ENCODE measurements at regions not wholly inside any gene's neighbourhood (a gene's known extent, or its start where the extent isn't known, plus 50 kb on each side); places are given as distances from the start of the nearest gene placed in this dataset.

DNA sequence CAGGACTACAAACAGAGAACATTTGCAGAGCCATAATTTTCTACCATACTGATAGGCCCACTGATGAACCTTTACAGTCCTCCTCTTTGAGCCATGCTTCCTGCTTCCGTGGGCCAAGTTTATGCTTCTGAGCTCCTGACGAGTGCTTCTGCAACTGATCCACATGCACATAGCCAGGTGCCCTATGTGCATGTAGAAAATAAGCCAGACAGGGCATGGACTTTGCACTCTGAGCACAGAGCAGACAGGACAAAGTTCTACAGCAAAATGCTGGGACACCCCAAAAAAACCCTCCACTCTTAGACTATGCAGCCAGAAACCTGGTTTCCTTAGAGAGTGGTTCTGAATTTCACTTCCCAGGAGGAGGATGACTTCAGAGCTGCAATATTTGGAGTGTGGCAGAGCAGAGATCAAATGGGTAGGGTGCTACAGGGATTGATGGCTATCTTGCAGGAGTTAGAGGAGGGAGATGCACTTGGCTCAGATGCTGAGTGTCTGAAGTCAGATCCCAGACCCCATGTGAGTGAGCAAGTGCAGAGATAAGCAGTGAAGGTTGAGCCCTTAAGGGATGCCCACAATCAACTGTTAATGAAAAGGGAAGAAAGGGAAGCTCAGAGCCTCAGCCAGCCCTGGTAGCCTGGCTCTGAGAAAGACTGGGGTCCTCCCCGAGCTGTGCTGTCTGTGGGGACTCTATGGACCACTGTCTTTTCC is 230.9 kb downstream of the DUSP10 start:
- H3K4me1 Mint-ChIP-seq = peaks cover 12% of the 10 kb centered on the region
- H4K20me1 ChIP-seq (ENCODE audit: control insufficient read depth, insufficient read depth, low read length, poor library complexity, severe bottlenecking) = no peaks in the 10 kb centered on the region
- no peaks in the 10 kb centered on the region for H3K79me2 ChIP-seq (ENCODE audit: control insufficient read depth, insufficient read depth, low read length)
- peaks cover 9% of the 10 kb centered on the region for H3K9me3 Mint-ChIP-seq (ENCODE audit: insufficient read depth)
- no peak overlapping the region for H3K4me2 ChIP-seq (replicated peaks; ENCODE audit: low read depth, low read length, poor library complexity, severe bottlenecking)
- no peaks in the 10 kb centered on the region for H3K27me3 ChIP-seq (replicated peaks in 1 of 4; ENCODE audit: control extremely low read depth in 1 of 4, control insufficient read depth in 3 of 4, insufficient read depth in 4 of 4, low read length in 3 of 4)
- H3K4me3 Mint-ChIP-seq = no peak overlapping the region
- no peaks in the 10 kb centered on the region for H3K27me3 Mint-ChIP-seq
- no peaks in the 10 kb centered on the region for H3K36me3 ChIP-seq (replicated peaks in 1 of 2; ENCODE audit: control extremely low read depth in 1 of 2, control insufficient read depth in 1 of 2, extremely low read depth in 1 of 2, insufficient read depth in 2 of 2, low read length in 1 of 2)
- H2AFZ ChIP-seq (ENCODE audit: insufficient read depth, low read depth, low read length, poor library complexity, severe bottlenecking) = no peak overlapping the region
- H3K4me1 ChIP-seq (ENCODE audit: control insufficient read depth in 2 of 2, insufficient read depth in 2 of 2, low read length in 2 of 2) = peaks cover 0 to 6% of the 10 kb centered on the region in 2 donors
- TF ChIP-seq EZH2 (IDR thresholded peaks at IDR 0.05; ENCODE audit: borderline replicate concordance, insufficient read depth, low read depth, low read length, poor library complexity, severe bottlenecking) = no peak
- TF ChIP-seq, protein P1, sequence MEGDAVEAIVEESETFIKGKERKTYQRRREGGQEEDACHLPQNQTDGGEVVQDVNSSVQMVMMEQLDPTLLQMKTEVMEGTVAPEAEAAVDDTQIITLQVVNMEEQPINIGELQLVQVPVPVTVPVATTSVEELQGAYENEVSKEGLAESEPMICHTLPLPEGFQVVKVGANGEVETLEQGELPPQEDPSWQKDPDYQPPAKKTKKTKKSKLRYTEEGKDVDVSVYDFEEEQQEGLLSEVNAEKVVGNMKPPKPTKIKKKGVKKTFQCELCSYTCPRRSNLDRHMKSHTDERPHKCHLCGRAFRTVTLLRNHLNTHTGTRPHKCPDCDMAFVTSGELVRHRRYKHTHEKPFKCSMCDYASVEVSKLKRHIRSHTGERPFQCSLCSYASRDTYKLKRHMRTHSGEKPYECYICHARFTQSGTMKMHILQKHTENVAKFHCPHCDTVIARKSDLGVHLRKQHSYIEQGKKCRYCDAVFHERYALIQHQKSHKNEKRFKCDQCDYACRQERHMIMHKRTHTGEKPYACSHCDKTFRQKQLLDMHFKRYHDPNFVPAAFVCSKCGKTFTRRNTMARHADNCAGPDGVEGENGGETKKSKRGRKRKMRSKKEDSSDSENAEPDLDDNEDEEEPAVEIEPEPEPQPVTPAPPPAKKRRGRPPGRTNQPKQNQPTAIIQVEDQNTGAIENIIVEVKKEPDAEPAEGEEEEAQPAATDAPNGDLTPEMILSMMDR (IDR thresholded peaks at IDR 0.05) = no peak
- no peak overlapping the region for H3K27ac Mint-ChIP-seq
- no peak for DNase-seq
- no peak for ATAC-seq (ENCODE audit: low read depth)
- peaks cover 0 to 7% (median 0%) of the 10 kb centered on the region in 3 donors for H3K9me3 ChIP-seq (ENCODE audit: control extremely low read depth in 1 of 3, control insufficient read depth in 2 of 3, insufficient read depth in 1 of 3, low read length in 2 of 3)
- no peak overlapping the region for H3K4me3 ChIP-seq (ENCODE audit: control extremely low read depth in 1 of 5, extremely low read depth in 1 of 5, insufficient read depth in 1 of 5, low read depth in 2 of 5, low read length in 4 of 5)
- H3K9ac ChIP-seq (ENCODE audit: low read length) = no peak overlapping the region
- H3K27ac ChIP-seq (ENCODE audit: low read length in 2 of 2) = no peak overlapping the region
- intact Hi-C loops (cut with micrococcal nuclease) = no loop called here
- POLR2A ChIA-PET = no interaction called here
- CTCF ChIA-PET = interaction anchor here (0.5 to 0.8 kb wide), 2 partner anchors 13 to 660 kb away, joined by 3 read pairs; no protein-coding TSS in a partner anchor
- 90% methylated on average over 3 of the region's 3 CpGs for WGBS (ENCODE audit: insufficient coverage)

DNA sequence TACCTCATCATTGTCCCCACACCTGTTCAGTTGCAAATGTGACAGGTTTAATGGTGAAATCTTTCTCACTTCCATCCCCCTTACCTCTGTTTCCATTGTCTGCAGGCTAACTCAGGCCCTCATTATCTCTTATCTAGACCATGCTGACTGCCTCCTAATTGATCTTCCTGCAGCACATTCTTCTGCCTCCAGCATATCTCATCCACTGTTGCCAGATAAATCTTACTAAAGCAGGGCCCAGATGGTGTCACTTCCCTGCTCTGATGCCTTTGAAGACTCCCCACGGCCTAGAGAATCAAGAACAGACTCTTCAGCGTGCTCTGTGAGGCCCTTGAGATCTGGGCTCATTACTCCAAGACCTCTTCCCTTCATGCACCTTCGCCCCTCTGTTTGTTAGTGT is 230.1 kb downstream of the DUSP10 start:
- Histone ChIP-seq H3K36me3 (replicated peaks in 1 of 2; ENCODE audit: control extremely low read depth in 1 of 2, control insufficient read depth in 1 of 2, extremely low read depth in 1 of 2, insufficient read depth in 2 of 2, low read length in 1 of 2) (no peaks in the 10 kb centered on the region), H3K9ac (ENCODE audit: low read length) (no peak overlapping the region), H3K4me2 (replicated peaks; ENCODE audit: low read depth, low read length, poor library complexity, severe bottlenecking) (no peak overlapping the region), H3K79me2 (ENCODE audit: control insufficient read depth, insufficient read depth, low read length) (no peaks in the 10 kb centered on the region), H3K4me3 (ENCODE audit: control extremely low read depth in 1 of 5, extremely low read depth in 1 of 5, insufficient read depth in 1 of 5, low read depth in 2 of 5, low read length in 4 of 5) (no peak overlapping the region), H3K9me3 (ENCODE audit: control extremely low read depth in 1 of 3, control insufficient read depth in 2 of 3, insufficient read depth in 1 of 3, low read length in 2 of 3) (peaks cover 0 to 1% (median 0%) of the 10 kb centered on the region in 3 donors), H3K27me3 (replicated peaks in 1 of 4; ENCODE audit: control extremely low read depth in 1 of 4, control insufficient read depth in 3 of 4, insufficient read depth in 4 of 4, low read length in 3 of 4) (no peaks in the 10 kb centered on the region), H2AFZ (ENCODE audit: insufficient read depth, low read depth, low read length, poor library complexity, severe bottlenecking) (no peak overlapping the region), H3K4me1 (ENCODE audit: control insufficient read depth in 2 of 2, insufficient read depth in 2 of 2, low read length in 2 of 2) (peaks cover 0 to 6% of the 10 kb centered on the region in 2 donors), H3K27ac (ENCODE audit: low read length in 2 of 2) (no peak overlapping the region), H4K20me1 (ENCODE audit: control insufficient read depth, insufficient read depth, low read length, poor library complexity, severe bottlenecking) (no peaks in the 10 kb centered on the region)
- Mint-ChIP-seq H3K27me3 (no peaks in the 10 kb centered on the region), H3K4me3 (no peak overlapping the region), H3K27ac (no peak overlapping the region), H3K9me3 (ENCODE audit: insufficient read depth) (peaks cover 3% of the 10 kb centered on the region), H3K4me1 (peaks cover 12% of the 10 kb centered on the region)
- no peak for TF ChIP-seq EZH2 (IDR thresholded peaks at IDR 0.05; ENCODE audit: borderline replicate concordance, insufficient read depth, low read depth, low read length, poor library complexity, severe bottlenecking)
- TF ChIP-seq, protein P1 (IDR thresholded peaks at IDR 0.05) = no peak
- CTCF ChIA-PET = interaction anchor here (0.8 kb wide), 1 partner anchor 660 kb away, joined by 3 read pairs; no protein-coding TSS in a partner anchor
- POLR2A ChIA-PET = no interaction called here
- ATAC-seq (ENCODE audit: low read depth) (no peak), DNase-seq (no peak)
- WGBS (ENCODE audit: insufficient coverage) = 69% methylated on average over 2 of the region's 3 CpGs
- intact Hi-C loops (cut with micrococcal nuclease) = no loop called here

All from B cell (primary cell).